ENCODE measurements at regions not wholly inside any gene's neighbourhood (a gene's known extent, or its start where the extent isn't known, plus 50 kb on each side); places are given as distances from the start of the nearest gene placed in this dataset.

DNA sequence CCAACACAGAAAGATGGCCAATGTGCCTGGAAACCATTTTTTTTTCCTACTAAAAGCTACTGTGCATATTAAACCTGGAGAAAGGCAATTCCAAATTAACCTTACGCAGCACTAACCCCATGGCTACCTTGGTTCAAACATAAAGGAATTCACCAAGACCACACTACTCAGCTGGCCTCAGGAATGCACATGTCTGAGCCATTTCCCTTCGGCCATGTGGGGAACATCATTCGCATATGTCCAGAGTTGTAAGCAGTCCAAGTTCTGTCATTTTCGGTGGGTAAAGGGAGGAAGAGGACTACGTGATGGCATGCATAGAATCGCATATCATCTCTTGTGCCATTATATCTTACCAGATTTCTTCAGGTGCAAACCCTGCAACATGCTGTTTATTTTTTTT is 175.4 kb downstream of the NTMT2 start:
- TF ChIP-seq, protein P1, sequence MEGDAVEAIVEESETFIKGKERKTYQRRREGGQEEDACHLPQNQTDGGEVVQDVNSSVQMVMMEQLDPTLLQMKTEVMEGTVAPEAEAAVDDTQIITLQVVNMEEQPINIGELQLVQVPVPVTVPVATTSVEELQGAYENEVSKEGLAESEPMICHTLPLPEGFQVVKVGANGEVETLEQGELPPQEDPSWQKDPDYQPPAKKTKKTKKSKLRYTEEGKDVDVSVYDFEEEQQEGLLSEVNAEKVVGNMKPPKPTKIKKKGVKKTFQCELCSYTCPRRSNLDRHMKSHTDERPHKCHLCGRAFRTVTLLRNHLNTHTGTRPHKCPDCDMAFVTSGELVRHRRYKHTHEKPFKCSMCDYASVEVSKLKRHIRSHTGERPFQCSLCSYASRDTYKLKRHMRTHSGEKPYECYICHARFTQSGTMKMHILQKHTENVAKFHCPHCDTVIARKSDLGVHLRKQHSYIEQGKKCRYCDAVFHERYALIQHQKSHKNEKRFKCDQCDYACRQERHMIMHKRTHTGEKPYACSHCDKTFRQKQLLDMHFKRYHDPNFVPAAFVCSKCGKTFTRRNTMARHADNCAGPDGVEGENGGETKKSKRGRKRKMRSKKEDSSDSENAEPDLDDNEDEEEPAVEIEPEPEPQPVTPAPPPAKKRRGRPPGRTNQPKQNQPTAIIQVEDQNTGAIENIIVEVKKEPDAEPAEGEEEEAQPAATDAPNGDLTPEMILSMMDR (IDR thresholded peaks at IDR 0.05; ENCODE audit: poor library complexity, severe bottlenecking), result no peak
- TF ChIP-seq POLR2AphosphoS5 (IDR thresholded peaks at IDR 0.05), result no peak

All from neural cell (in vitro differentiated cells).